HG03342 (cell line): ENCODE measurements at regions not wholly inside any gene's neighbourhood (a gene's known extent, or its start where the extent isn't known, plus 50 kb on each side); places are given as distances from the start of the nearest gene placed in this dataset.
"Not testable (repeated sequence)": the region's sequence is repeated elsewhere in the genome, so short reads cannot be mapped to it uniquely, and the experiment has no call there.

Source experiments
- ATAC-seq: cut with Tn5 transposase; IDR thresholded peaks from one replicate; pipeline ENCODE4 v1.9.1; 2021; ENCODE audit warnings: mild to moderate bottlenecking, moderate library complexity; ENCODE audit not compliant: unreplicated experiment

DNA sequence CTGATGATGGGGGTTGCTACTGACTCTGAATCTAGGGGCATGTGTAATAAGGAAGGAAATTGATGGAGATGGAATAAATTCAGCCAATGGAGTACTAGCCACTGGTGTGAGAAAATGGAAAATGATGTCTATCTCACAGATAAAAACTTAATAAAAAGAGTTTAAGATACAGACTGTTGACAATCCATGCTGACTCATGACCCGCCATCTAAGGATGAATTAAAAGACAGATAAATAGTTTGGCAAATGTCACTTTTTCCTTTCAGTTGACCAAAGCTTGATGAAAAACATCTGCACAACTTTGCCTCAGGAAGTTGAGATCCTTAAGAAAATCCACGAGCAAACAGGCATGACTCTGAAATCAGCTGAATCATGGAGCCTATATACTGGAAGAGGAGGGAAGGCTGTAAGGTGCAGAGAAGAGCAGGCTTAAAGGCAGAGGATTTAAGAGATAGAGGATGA is 82.6 kb upstream of the BMP5 start:
- no peak for ATAC-seq

DNA sequence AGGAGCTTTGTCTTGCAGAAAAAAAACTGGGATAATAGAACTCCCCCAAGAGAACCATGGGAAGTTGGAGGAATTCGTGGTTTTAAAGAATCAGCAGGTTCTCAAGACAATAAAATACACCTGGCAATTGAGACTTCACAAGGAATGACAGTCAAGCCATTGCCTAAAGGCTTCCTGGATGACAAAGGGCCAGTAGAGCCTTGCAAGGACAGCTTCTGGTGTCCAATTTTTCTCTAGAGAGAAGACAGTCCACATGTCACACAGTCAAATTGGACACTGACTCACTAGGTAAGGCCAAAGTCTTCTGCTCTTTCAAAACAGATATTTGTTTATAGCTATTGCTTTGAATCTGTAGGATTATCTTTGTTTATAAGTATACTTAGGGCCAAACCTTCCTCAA is 80.3 kb upstream of the BMP5 start:
- ATAC-seq = no peak

DNA sequence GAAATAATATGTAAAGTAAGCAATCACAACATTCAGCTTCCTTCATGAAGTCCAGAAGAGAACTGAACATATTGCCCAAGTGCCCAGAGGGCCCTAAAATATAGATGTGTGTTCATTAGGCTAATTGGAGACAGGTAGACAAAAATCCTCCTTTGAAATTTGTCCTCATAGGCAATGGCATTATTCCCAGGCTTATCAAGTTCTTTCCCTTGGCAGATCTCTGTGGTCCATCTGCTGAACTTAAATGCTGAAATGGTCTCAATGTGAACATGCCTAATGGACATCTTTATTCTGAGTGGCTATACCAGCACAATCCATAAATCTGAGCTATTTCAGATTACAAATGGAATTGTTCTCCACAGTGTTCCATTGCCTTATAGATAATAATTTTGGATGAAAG is 79.0 kb upstream of the BMP5 start:
- no peak for ATAC-seq

DNA sequence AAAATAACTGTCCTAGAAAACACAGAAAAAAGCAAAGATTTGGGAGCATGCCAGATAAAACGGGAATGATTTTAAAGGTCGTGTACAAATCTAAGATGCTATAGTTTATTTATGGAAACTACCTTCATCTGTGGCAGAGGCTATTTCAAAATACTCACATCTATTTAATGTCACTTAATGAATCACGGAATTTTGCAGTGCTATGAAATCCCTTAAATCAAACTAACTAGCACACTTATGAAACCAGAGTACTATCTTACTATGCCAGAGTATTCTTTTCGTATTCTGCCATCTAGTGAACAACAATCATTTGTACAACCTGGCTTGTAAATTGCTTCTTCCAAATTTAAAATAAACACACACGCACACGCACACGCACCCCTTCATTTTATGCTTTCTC is 77.9 kb upstream of the BMP5 start:
- ATAC-seq = no peak

- ATAC-seq = no peak
These were observed 74.9 kb upstream of the BMP5 start for GRCh38 chr6:55950071-55950814.

DNA sequence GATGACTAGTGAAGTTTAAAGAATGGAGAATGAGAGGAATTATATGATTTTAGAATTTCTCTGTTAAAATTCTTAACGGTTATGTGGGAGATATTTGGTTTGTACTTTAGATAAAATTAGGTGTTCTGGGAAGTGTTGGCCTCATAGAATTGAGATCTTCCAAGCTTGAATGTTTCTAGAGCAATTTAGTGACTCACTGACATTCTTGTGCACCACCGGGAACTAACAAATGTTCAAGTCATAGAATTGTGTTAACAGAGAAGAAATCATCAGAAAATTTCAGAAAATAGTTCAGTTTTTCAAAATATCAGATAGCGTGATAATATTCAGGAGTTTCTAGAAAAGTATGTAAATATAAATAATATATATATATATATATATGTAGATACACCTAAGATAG is 67.9 kb upstream of the BMP5 start:
- no peak for ATAC-seq

- ATAC-seq = no peak
These were observed 66.3 kb upstream of the BMP5 start for GRCh38 chr6:55941702-55942101.

DNA sequence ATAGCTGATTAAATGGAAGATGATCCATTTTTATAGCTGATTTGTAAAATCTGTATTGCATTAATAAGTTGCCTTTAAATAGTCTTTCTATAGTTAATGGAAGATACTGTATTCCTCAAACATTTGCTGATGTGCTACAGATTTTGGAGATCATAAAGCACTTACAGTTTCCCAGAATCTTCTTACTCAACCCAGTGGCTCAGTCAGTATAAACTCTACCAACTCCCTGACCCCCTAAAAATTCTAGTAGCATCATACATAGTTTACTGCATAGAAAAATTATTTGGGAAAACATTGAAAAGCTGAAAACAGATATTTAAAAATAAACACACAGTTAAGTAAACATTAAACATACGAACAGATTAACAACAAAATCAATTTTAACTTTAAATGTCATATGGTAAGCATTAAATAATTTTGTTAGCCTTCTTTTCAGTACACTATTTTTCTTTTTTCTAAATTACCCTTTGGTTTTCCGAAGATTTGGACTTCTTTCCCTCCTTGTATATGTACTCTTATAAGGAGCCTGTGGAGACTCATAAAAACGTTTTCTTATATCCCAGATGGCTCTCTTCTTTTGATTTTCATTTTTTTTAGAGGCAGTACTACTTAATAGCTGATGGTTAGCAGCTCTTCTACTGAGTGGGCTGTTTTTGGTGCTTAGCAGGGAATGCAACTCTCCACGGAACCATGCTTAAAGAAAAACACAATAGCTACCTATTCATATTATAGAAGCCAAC is 62.7 kb upstream of the BMP5 start:
- no peak for ATAC-seq

GRCh38 chr6:55937261-55937947 is 62.0 kb upstream of the BMP5 start:
- ATAC-seq = no peak

DNA sequence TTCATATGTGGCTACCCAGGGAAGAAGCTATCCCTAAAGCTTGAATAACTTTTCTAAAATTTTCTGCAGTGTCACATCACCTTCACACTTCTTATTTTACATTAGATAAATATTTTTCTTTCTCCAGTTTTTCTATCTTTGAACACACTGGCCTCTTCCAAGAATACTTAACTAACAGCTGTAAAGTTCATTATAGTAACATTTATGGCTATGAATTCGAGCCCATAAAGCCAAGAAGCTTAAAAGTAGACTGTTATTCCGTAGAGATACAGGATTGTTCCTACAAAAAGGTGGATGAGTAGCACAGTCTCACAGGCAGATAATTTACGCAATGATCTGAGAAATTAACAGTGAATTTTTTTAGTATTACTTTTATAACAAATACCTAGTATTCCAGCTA is 55.7 kb upstream of the BMP5 start:
- ATAC-seq = no peak

DNA sequence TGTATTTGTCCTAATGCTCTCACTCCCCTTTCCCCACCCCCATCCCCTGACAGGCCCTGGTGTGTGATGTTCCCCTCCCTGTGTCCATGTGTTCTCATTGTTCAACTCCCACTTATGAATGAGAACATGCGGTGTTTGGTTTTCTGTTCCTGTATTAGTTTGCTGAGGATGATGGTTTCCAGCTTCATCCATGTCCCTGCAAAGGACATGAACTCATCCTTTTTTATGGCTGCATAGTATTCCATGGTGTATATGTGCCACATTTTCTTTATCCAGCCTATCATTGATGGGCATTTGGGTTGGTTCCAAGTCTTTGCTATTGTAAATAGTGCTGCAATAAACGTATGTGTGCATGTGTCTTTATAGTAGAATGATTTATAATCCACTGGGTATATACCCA is 52.3 kb upstream of the BMP5 start:
- ATAC-seq = not testable (repeated sequence)

DNA sequence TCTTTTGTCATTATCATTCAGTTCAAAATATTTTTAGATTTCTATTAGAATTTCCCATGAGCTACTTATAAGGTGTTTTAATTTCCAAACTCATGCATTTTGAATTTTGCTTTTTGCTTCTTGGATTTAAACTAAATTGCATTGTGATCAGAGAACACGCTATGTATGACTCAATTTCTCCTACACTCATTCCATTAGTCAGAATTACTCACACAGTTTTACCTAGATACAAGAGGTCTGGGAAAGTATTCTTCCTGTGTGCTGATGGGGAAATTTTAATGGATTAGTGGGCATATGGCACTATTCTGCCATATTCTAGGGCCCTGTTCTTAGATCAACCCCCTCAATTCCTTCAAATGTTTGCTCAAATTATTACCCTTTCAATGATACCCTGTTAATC is 49.9 kb upstream of the BMP5 start:
- no peak for ATAC-seq
